ENCODE measurements at regions not wholly inside any gene's neighbourhood (a gene's known extent, or its start where the extent isn't known, plus 50 kb on each side); places are given as distances from the start of the nearest gene placed in this dataset.

DNA sequence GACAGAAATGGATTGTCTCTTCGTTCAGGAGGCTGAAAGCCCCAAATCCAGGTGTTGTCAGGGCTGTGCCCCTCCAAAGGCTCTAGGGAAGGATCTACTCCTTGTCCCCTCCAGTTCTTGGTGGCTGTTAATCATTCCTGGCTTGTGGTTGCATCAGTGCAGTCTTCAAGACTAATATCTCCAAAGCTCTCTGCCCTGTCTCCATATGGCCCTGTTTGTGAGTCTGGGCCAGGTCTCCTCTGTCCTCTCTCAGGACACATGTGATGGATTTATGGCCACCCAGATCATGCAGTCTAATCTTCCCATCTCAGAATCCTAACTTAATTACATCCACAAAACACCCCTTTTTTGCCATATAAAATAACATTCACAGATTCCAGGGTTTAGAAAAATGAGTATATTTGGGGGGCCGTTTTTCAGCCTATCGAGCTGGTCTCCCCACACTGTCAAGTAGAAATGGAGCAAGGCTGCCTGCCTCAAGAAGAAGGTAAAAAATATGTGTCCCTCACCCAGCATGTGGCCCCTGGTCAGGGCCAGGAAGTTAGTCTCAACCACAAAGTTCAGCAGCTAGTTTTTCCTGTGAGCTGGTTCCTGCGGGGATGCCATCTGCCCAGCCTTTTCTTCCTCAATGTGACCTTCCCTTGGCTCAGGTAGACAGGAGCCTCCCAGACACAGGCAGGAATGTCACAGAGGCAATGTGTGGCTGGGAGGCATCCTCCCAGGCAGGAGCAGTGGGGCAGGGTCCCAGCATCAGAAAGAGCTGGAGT, 509.4 kb downstream of the IRX1 start:
- TF ChIP-seq POLR2AphosphoS5 (IDR thresholded peaks at IDR 0.05; ENCODE audit: low read depth, low read length) = no peak
- TF ChIP-seq FOXP2 (optimal IDR thresholded peaks at IDR 0.05; ENCODE audit: borderline replicate concordance, extremely low read depth, extremely low read length, insufficient read depth) = no peak
- TF ChIP-seq, protein P1, sequence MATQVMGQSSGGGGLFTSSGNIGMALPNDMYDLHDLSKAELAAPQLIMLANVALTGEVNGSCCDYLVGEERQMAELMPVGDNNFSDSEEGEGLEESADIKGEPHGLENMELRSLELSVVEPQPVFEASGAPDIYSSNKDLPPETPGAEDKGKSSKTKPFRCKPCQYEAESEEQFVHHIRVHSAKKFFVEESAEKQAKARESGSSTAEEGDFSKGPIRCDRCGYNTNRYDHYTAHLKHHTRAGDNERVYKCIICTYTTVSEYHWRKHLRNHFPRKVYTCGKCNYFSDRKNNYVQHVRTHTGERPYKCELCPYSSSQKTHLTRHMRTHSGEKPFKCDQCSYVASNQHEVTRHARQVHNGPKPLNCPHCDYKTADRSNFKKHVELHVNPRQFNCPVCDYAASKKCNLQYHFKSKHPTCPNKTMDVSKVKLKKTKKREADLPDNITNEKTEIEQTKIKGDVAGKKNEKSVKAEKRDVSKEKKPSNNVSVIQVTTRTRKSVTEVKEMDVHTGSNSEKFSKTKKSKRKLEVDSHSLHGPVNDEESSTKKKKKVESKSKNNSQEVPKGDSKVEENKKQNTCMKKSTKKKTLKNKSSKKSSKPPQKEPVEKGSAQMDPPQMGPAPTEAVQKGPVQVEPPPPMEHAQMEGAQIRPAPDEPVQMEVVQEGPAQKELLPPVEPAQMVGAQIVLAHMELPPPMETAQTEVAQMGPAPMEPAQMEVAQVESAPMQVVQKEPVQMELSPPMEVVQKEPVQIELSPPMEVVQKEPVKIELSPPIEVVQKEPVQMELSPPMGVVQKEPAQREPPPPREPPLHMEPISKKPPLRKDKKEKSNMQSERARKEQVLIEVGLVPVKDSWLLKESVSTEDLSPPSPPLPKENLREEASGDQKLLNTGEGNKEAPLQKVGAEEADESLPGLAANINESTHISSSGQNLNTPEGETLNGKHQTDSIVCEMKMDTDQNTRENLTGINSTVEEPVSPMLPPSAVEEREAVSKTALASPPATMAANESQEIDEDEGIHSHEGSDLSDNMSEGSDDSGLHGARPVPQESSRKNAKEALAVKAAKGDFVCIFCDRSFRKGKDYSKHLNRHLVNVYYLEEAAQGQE (IDR thresholded peaks at IDR 0.05; ENCODE audit: insufficient read depth in 1 of 2, low read depth in 2 of 2, low read length in 2 of 2) = no peak
- TF ChIP-seq TAF1 (IDR thresholded peaks at IDR 0.05; ENCODE audit: borderline replicate concordance, insufficient read depth, low read length) = no peak
- no peak for TF ChIP-seq SIN3A (IDR thresholded peaks at IDR 0.05; ENCODE audit: borderline replicate concordance, insufficient read depth, low read length)

DNA sequence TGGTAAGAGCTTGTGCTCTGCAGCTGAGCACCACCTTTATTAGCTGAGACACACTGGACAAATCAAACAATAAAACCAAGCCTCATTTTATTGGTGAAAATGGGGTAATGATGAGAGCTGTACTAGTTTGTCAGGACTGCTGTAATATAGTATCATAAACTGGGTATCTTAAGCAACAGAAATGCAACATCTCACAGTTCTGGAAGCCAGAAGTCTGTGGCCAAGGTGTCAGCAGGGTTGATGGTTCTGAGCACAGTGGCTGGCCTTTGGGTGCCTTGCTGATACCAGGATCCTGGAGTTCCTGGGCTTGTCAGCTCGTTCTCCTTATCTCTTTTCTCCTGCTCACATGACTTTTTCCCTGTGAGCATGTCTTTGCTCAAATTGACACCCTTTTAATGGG, 513.1 kb downstream of the IRX1 start:
- no peak for TF ChIP-seq FOXP2 (optimal IDR thresholded peaks at IDR 0.05; ENCODE audit: borderline replicate concordance, extremely low read depth, extremely low read length, insufficient read depth)
- no peak for TF ChIP-seq SIN3A (IDR thresholded peaks at IDR 0.05; ENCODE audit: borderline replicate concordance, insufficient read depth, low read length)
- no peak for TF ChIP-seq TAF1 (IDR thresholded peaks at IDR 0.05; ENCODE audit: borderline replicate concordance, insufficient read depth, low read length)
- TF ChIP-seq, protein P1 (IDR thresholded peaks at IDR 0.05; ENCODE audit: insufficient read depth in 1 of 2, low read depth in 2 of 2, low read length in 2 of 2) = no peak
- no peak for TF ChIP-seq POLR2AphosphoS5 (IDR thresholded peaks at IDR 0.05; ENCODE audit: low read depth, low read length)

DNA sequence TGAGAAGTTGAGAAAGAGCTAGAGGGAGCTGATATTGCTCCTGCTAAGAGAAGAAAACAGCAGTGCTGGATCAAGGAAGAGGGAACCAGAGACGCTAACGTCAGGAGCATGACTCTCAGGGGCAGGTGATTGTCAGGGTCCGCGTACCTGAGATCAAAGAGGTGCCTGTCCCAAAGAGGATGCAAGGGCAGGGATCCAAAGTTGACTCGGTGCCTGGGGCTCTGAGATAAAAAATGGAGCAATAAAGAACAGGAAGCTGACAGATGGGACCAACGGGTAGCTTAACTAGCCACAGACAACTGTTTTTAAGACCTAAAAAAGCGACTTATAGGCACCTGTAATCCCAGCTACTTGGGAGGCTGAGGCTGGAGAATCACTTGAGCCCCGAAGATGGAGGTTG, 517.8 kb downstream of the IRX1 start:
- TF ChIP-seq, protein P1 (IDR thresholded peaks at IDR 0.05; ENCODE audit: insufficient read depth in 1 of 2, low read depth in 2 of 2, low read length in 2 of 2) = no peak
- TF ChIP-seq TAF1 (IDR thresholded peaks at IDR 0.05; ENCODE audit: borderline replicate concordance, insufficient read depth, low read length) (no peak), SIN3A (IDR thresholded peaks at IDR 0.05; ENCODE audit: borderline replicate concordance, insufficient read depth, low read length) (no peak), FOXP2 (optimal IDR thresholded peaks at IDR 0.05; ENCODE audit: borderline replicate concordance, extremely low read depth, extremely low read length, insufficient read depth) (no peak), POLR2AphosphoS5 (IDR thresholded peaks at IDR 0.05; ENCODE audit: low read depth, low read length) (no peak)

DNA sequence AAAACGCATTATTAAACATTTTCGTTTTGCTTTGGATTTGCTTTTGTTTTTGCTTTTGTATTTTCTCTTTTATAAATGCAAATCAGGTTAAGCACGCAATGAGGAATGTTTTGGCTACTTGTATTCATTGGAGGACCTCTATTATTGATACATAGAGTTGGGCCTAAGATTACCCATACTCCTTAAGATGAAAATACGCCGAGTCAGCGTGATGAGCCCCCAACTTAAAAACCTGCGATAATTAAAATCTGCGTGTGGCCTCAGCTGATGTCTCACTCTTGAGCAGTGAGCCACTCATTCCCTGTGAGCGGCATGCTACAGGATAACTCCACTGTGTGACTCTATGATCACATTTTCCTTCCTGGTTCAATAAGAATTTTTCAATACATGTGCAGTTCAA, 518.3 kb downstream of the IRX1 start:
- TF ChIP-seq, protein P1 (IDR thresholded peaks at IDR 0.05; ENCODE audit: insufficient read depth in 1 of 2, low read depth in 2 of 2, low read length in 2 of 2) = no peak
- TF ChIP-seq POLR2AphosphoS5 (IDR thresholded peaks at IDR 0.05; ENCODE audit: low read depth, low read length) (no peak), FOXP2 (optimal IDR thresholded peaks at IDR 0.05; ENCODE audit: borderline replicate concordance, extremely low read depth, extremely low read length, insufficient read depth) (no peak)

All from PFSK-1 (cell line).